ENCODE measurements at regions not wholly inside any gene's neighbourhood (a gene's known extent, or its start where the extent isn't known, plus 50 kb on each side); places are given as distances from the start of the nearest gene placed in this dataset.
"Not testable (repeated sequence)": the region's sequence is repeated elsewhere in the genome, so short reads cannot be mapped to it uniquely, and the experiment has no call there.

DNA sequence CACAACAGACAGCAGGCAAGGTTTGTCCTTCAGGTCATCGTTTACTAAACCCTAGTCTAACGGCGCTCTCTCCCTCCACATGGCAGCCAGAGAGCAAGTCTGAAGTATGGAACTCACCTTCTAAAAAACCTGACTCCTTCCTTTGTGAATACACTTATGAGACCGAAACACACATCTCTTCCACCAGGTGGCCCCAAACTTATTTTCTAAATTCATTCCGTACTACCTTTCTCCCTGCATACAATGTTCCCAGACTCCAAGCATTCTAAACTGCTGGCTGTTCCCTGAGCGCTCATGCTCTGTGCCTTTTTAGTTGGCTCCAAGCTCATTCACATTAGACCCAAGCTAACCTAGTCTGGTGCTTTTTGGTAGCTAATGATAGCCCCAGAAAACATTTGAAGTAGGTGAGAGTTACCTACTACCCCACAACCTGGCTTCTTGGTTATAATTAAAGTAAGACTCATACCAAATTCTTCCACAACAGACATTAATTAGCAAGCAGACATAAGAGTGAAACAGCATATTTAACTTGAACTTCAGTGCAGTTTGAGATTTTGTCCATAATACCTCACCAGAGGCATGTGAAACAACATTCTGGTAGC, 67.6 kb upstream of the DCLK2 start:
- peak; percentile 74 to 80 for DNase-seq (ENCODE audit: low read depth in 1 of 2, low spot score in 1 of 2)
- Histone ChIP-seq H3K36me3 (no peaks in the 10 kb centered on the region), H3K4me1 (ENCODE audit: low read depth) (peaks cover under 1% of the 10 kb centered on the region), H3K27ac (no peak overlapping the region), H3K27me3 (no peaks in the 10 kb centered on the region), H3K9me3 (ENCODE audit: low read depth) (no peaks in the 10 kb centered on the region), H3K4me3 (no peak overlapping the region)
- peak; percentile 58 for TF ChIP-seq CTCF (IDR thresholded peaks at IDR 0.05; ENCODE audit: low read depth, low read length)

DNA sequence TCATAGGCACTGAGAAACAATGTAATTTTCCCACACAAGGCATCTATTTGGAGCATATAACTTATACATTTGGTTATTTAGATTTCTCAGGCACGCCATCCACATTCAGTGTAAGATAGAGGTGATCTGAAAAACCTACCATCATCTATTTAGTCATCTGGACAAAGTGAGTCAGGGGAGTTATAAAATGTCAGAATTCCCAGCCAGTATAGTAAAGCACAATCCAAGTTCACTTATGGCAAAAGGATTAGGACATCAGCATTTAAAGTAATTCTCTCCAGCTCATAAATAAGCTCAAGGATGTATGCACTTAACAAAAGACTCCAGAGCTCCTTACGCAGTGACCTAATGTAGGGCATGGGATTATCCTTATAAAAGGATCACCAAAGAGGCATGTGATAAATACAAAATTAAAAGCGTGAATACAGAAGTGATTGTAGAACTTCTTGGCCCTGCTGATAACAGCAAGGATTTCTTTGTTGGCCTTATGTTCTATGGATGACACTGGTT, 65.3 kb upstream of the DCLK2 start:
- H3K27ac ChIP-seq = no peak overlapping the region
- no peak for TF ChIP-seq CTCF (IDR thresholded peaks at IDR 0.05; ENCODE audit: low read depth, low read length)
- no peaks in the 10 kb centered on the region for H3K9me3 ChIP-seq (ENCODE audit: low read depth)

GRCh38 chr4:150015910-150016309, 62.3 kb upstream of the DCLK2 start:
- not testable (repeated sequence) for H3K4me3 ChIP-seq; H3K4me1 ChIP-seq (ENCODE audit: low read depth); H3K9me3 ChIP-seq (ENCODE audit: low read depth); DNase-seq (ENCODE audit: low read depth in 1 of 2, low spot score in 1 of 2); H3K27ac ChIP-seq; H3K27me3 ChIP-seq; H3K36me3 ChIP-seq

More for the DNA sequence above, 65.3 kb upstream of the DCLK2 start:
- Histone ChIP-seq H3K27me3 (no peaks in the 10 kb centered on the region), H3K4me1 (ENCODE audit: low read depth) (no peaks in the 10 kb centered on the region), H3K36me3 (no peaks in the 10 kb centered on the region), H3K4me3 (no peak overlapping the region)
- no peak for DNase-seq (ENCODE audit: low read depth in 1 of 2, low spot score in 1 of 2)

DNA sequence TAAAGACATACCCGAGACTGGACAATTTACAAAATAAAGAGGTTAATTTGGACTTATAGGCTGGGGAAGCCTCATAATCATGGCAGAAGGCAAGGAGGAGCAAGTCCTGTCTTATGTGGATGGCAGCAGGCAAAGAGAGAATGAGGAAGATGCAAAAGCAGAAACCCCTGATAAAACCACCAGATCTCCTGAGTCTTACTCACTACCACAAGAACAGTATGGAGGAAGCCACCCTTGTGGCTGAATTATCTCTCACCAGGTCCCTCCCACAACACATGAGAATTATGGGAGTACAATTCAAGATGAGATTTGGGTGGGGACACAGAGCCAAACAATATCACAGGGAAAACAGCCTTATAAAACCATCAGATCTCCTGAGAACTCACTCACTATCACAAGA, 61.6 kb upstream of the DCLK2 start:
- H3K4me1 ChIP-seq (ENCODE audit: low read depth); H3K27ac ChIP-seq; H3K4me3 ChIP-seq; H3K36me3 ChIP-seq; H3K9me3 ChIP-seq (ENCODE audit: low read depth); H3K27me3 ChIP-seq; DNase-seq (ENCODE audit: low read depth in 1 of 2, low spot score in 1 of 2): not testable (repeated sequence)

DNA sequence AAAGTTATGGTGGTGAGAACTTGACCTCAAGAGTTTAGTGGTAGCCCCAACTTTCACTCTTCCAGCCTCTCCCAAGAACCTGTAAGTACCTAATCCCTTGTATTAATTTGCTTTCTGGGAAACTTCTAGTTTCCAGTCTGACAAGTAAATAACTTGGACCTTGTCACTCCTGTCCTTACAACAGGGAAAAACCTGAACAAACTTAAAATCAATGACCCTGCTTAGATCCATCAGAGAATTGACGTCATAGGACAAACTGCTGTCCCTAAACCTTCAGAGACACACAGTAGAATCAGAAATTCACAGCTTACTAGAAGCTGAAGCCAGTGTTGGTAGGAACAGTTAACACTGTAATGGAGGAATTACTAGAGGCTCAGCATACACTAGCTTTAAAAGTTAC, 60.0 kb upstream of the DCLK2 start:
- no peak overlapping the region for H3K4me3 ChIP-seq
- DNase-seq (ENCODE audit: low read depth in 1 of 2, low spot score in 1 of 2) = no peak
- no peaks in the 10 kb centered on the region for H3K27me3 ChIP-seq
- no peaks in the 10 kb centered on the region for H3K4me1 ChIP-seq (ENCODE audit: low read depth)
- H3K27ac ChIP-seq = no peak overlapping the region
- TF ChIP-seq CTCF (IDR thresholded peaks at IDR 0.05; ENCODE audit: low read depth, low read length) = no peak
- no peaks in the 10 kb centered on the region for H3K9me3 ChIP-seq (ENCODE audit: low read depth)
- no peaks in the 10 kb centered on the region for H3K36me3 ChIP-seq

DNA sequence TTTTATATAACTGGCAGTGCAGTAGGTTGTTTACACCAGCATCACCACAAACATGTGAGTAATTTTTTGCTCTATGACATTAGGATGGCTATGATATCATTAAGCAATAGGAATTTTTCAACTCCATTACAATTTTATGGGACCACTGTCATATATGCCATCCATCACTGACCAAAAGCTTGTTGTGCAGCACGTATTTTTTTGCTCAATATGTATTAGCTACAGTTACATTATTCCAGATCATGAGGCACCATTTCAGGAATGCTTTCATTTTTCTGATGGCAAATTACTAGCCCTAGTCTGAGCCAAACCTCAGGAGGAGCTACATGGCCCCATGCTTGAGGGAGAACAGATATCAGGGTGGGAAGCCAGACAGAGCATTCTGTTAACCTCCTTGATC, 56.8 kb upstream of the DCLK2 start:
- no peak for TF ChIP-seq CTCF (IDR thresholded peaks at IDR 0.05; ENCODE audit: low read depth, low read length)
- Histone ChIP-seq H3K27ac (no peak overlapping the region), H3K4me1 (ENCODE audit: low read depth) (no peaks in the 10 kb centered on the region), H3K4me3 (no peak overlapping the region), H3K36me3 (no peaks in the 10 kb centered on the region), H3K9me3 (ENCODE audit: low read depth) (no peaks in the 10 kb centered on the region), H3K27me3 (no peaks in the 10 kb centered on the region)
- DNase-seq (ENCODE audit: low read depth in 1 of 2, low spot score in 1 of 2) = no peak

DNA sequence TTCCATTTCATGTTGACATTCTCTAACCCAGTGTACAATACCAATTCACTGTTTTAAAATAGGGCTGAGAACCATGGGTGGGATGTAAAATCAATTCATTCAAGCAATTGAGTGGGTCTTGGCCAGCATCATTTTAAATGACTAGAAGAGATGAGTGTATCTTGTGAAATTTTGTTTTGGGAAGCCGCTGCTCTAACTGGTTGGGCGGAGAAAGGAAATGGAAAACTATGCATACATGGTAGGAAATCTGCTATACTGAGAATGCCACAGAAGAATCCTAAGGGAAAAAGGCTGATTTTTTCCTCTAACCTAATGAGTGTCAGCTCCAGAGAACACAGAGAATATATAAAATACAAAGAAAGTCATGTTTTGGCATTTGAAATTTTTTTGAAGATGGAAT, 54.8 kb upstream of the DCLK2 start:
- no peaks in the 10 kb centered on the region for H3K9me3 ChIP-seq (ENCODE audit: low read depth)
- no peak overlapping the region for H3K27ac ChIP-seq
- no peaks in the 10 kb centered on the region for H3K27me3 ChIP-seq
- H3K4me1 ChIP-seq (ENCODE audit: low read depth) = no peaks in the 10 kb centered on the region
- DNase-seq (ENCODE audit: low read depth in 1 of 2, low spot score in 1 of 2) = no peak
- H3K4me3 ChIP-seq = no peak overlapping the region
- TF ChIP-seq CTCF (IDR thresholded peaks at IDR 0.05; ENCODE audit: low read depth, low read length) = no peak
- no peaks in the 10 kb centered on the region for H3K36me3 ChIP-seq

- H3K4me1 ChIP-seq (ENCODE audit: low read depth); H3K27ac ChIP-seq; DNase-seq (ENCODE audit: low read depth in 1 of 2, low spot score in 1 of 2); H3K9me3 ChIP-seq (ENCODE audit: low read depth); H3K4me3 ChIP-seq; H3K27me3 ChIP-seq; H3K36me3 ChIP-seq: not testable (repeated sequence)
Observed at GRCh38 chr4:150026987-150027386, 51.3 kb upstream of the DCLK2 start.

All from cardiac muscle cell (in vitro differentiated cells and primary cell).